ENCODE measurements at regions not wholly inside any gene's neighbourhood (a gene's known extent, or its start where the extent isn't known, plus 50 kb on each side); places are given as distances from the start of the nearest gene placed in this dataset.

DNA sequence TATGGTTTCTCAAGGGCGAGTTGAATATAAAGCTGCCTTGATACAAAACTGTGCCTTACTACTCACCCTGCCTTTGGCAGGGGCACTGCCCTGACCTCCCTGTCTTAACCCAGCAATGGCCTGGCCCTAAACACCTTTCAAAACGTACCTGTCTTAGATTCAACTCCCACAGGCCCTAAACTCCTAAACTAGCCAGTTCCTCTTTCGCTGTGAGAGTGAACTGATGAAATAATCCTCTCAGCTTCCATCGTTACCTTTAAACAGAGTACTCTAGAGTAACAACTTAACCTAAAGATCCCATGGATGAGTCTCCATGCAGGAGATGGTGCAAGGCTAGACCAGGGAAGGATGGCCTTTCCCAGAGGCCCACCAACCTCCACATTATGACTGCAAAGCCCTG, 133.0 kb upstream of the THBS1 start:
- H3K27me3 Mint-ChIP-seq (ENCODE audit: insufficient read depth, unreplicated experiment) = no peaks in the 10 kb centered on the region

GRCh38 chr15:39448409-39448808, 132.5 kb upstream of the THBS1 start:
- no peak for DNase-seq
- ChIA-PET POLR2A (interaction anchor here (0.7 kb wide), 1 partner anchor 721 kb away, joined by 3 read pairs; no protein-coding TSS in a partner anchor), CTCF (no interaction called here)
- no peak overlapping the region for H3K27ac Mint-ChIP-seq (ENCODE audit: unreplicated experiment)
- Histone ChIP-seq H3K27me3 (replicated peaks; ENCODE audit: control insufficient read depth, insufficient read depth, low read length) (no peaks in the 10 kb centered on the region), H3K36me3 (ENCODE audit: control insufficient read depth, insufficient read depth, low read length) (no peaks in the 10 kb centered on the region), H3K4me3 (ENCODE audit: low read depth, low read length) (no peak overlapping the region), H3K9me3 (no peaks in the 10 kb centered on the region), H3K4me1 (peaks cover 5% of the 10 kb centered on the region)
- peaks cover 16% of the 10 kb centered on the region for H3K4me1 Mint-ChIP-seq (ENCODE audit: low read depth, unreplicated experiment)
- BruUV-seq (replicated peaks) = no TSS peak
- H3K27me3 Mint-ChIP-seq (ENCODE audit: insufficient read depth, unreplicated experiment) = no peaks in the 10 kb centered on the region
- intact Hi-C loops (cut with micrococcal nuclease; ENCODE audit: unreplicated experiment) = no loop called here
- no peak for TF ChIP-seq CTCF (IDR thresholded peaks at IDR 0.05; ENCODE audit: insufficient read depth in 1 of 2, low read depth in 1 of 2, low read length in 1 of 2, severe bottlenecking in 1 of 2, unreplicated experiment in 1 of 2)
- no peak overlapping the region for H3K4me3 Mint-ChIP-seq (ENCODE audit: unreplicated experiment)
- peaks cover 30% of the 10 kb centered on the region for H3K9me3 Mint-ChIP-seq (ENCODE audit: unreplicated experiment)
- H3K36me3 Mint-ChIP-seq (ENCODE audit: insufficient read depth, unreplicated experiment) = no peaks in the 10 kb centered on the region

More for the DNA sequence above, 133.0 kb upstream of the THBS1 start:
- intact Hi-C loops (cut with micrococcal nuclease; ENCODE audit: unreplicated experiment) = no loop called here
- BruUV-seq (replicated peaks) = no TSS peak
- Mint-ChIP-seq H3K36me3 (ENCODE audit: insufficient read depth, unreplicated experiment) (no peaks in the 10 kb centered on the region), H3K4me3 (ENCODE audit: unreplicated experiment) (no peak overlapping the region), H3K27ac (ENCODE audit: unreplicated experiment) (no peak overlapping the region), H3K9me3 (ENCODE audit: unreplicated experiment) (peaks cover 30% of the 10 kb centered on the region), H3K4me1 (ENCODE audit: low read depth, unreplicated experiment) (peaks cover 16% of the 10 kb centered on the region)
- Histone ChIP-seq H3K27me3 (replicated peaks; ENCODE audit: control insufficient read depth, insufficient read depth, low read length) (no peaks in the 10 kb centered on the region), H3K4me3 (ENCODE audit: low read depth, low read length) (no peak overlapping the region), H3K36me3 (ENCODE audit: control insufficient read depth, insufficient read depth, low read length) (no peaks in the 10 kb centered on the region), H3K4me1 (peaks cover 5% of the 10 kb centered on the region), H3K9me3 (no peaks in the 10 kb centered on the region)
- no peak for DNase-seq
- ChIA-PET POLR2A (interaction anchor here (0.7 kb wide), 1 partner anchor 721 kb away, joined by 3 read pairs; no protein-coding TSS in a partner anchor), CTCF (no interaction called here)
- no peak for TF ChIP-seq CTCF (IDR thresholded peaks at IDR 0.05; ENCODE audit: insufficient read depth in 1 of 2, low read depth in 1 of 2, low read length in 1 of 2, severe bottlenecking in 1 of 2, unreplicated experiment in 1 of 2)

DNA sequence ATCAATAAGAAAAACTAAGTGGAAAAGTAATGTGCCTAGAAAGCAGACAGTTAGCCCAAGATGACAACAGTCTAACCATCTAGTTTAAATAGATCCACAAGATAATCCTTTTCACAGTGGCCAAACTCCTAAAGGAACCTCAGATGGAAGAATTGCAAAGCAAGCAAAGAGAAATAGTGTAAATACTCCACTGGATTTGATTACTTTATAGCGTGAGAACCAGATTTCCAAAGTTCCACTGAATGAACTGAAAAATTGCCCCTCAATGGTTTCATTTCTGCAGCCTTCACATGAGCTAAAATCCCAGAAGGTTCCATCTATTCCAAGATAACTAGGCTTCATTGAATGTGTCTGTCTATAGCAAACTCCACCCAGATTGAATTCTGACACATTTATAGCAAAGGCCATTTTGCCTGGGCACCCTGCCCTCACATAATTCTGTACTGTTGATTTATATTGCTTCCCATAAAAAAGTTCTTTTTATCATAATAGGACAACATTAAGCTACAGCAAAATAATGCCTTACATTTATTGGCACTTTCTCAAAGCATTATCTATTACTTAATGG, 129.7 kb upstream of the THBS1 start:
- no peak for DNase-seq
- Histone ChIP-seq H3K4me3 (ENCODE audit: low read depth, low read length) (no peak overlapping the region), H3K9me3 (no peaks in the 10 kb centered on the region), H3K4me1 (peaks cover 25% of the 10 kb centered on the region), H3K27me3 (replicated peaks; ENCODE audit: control insufficient read depth, insufficient read depth, low read length) (no peaks in the 10 kb centered on the region), H3K36me3 (ENCODE audit: control insufficient read depth, insufficient read depth, low read length) (no peaks in the 10 kb centered on the region)
- Mint-ChIP-seq H3K9me3 (ENCODE audit: unreplicated experiment) (peaks cover 15% of the 10 kb centered on the region), H3K4me3 (ENCODE audit: unreplicated experiment) (no peak overlapping the region), H3K36me3 (ENCODE audit: insufficient read depth, unreplicated experiment) (no peaks in the 10 kb centered on the region), H3K4me1 (ENCODE audit: low read depth, unreplicated experiment) (peaks cover 34% of the 10 kb centered on the region), H3K27ac (ENCODE audit: unreplicated experiment) (no peak overlapping the region), H3K27me3 (ENCODE audit: insufficient read depth, unreplicated experiment) (no peaks in the 10 kb centered on the region)
- no peak for TF ChIP-seq CTCF (IDR thresholded peaks at IDR 0.05; ENCODE audit: insufficient read depth in 1 of 2, low read depth in 1 of 2, low read length in 1 of 2, severe bottlenecking in 1 of 2, unreplicated experiment in 1 of 2)
- ChIA-PET POLR2A (no interaction called here), CTCF (no interaction called here)
- BruUV-seq (replicated peaks) = no TSS peak
- intact Hi-C loops (cut with micrococcal nuclease; ENCODE audit: unreplicated experiment) = no loop called here

All from Caco-2 (cell line).